RWPE2 (cell line): ENCODE measurements at regions not wholly inside any gene's neighbourhood (a gene's known extent, or its start where the extent isn't known, plus 50 kb on each side); places are given as distances from the start of the nearest gene placed in this dataset.
"Not testable (repeated sequence)": the region's sequence is repeated elsewhere in the genome, so short reads cannot be mapped to it uniquely, and the experiment has no call there.

Experiments
- ATAC-seq: fragments of 200-7000 bp; cut with Tn5 transposase; 3 replicates; pipeline ENCODE4 v1.9.1; 2021; ENCODE audit warnings: low read depth
- DNase-seq: peaks from one replicate; pipeline ENCODE4 v3.0.0-alpha.2; 2020; ENCODE audit warnings: low spot score
- H3K27ac ChIP-seq: fragments of 450-650 bp; 2 replicates; pipeline ENCODE4 v1.5.1; 2017; ENCODE audit warnings: mild to moderate bottlenecking; ENCODE audit not compliant: poor library complexity, severe bottlenecking
- H3K27me3 ChIP-seq: fragments of 250-450 bp; sonication (Bioruptor Pico); 2 replicates; pipeline ENCODE4 v1.5.1; 2021; ENCODE audit warnings: mild to moderate bottlenecking, moderate library complexity; ENCODE audit not compliant: insufficient read depth, poor library complexity, severe bottlenecking
- H3K36me3 ChIP-seq: fragments of 250-450 bp; sonication (Bioruptor Pico); 2 replicates; pipeline ENCODE4 v1.5.1; 2020; ENCODE audit warnings: low read depth, mild to moderate bottlenecking, moderate library complexity
- H3K4me1 ChIP-seq: fragments of 250-450 bp; sonication (Bioruptor Pico); 2 replicates; pipeline ENCODE4 v1.5.1; 2021; ENCODE audit warnings: mild to moderate bottlenecking, moderate library complexity; ENCODE audit not compliant: insufficient read depth, poor library complexity, severe bottlenecking
- H3K4me3 ChIP-seq: fragments of 250-450 bp; sonication (Bioruptor Pico); 2 replicates; pipeline ENCODE4 v1.5.1; 2021; ENCODE audit warnings: mild to moderate bottlenecking, moderate library complexity; ENCODE audit not compliant: severe bottlenecking
- H3K9me3 ChIP-seq: fragments of 250-450 bp; sonication (Bioruptor Pico); 2 replicates; pipeline ENCODE4 v1.5.1; 2021; ENCODE audit warnings: mild to moderate bottlenecking, moderate library complexity; ENCODE audit not compliant: severe bottlenecking
- CTCF ChIP-seq: fragments of 450-650 bp; IDR thresholded peaks from one replicate; pipeline ENCODE4 v1.5.1; 2017; ENCODE audit warnings: mild to moderate bottlenecking, moderate library complexity; ENCODE audit not compliant: poor library complexity, severe bottlenecking

GRCh38 chr4:52431410-52431809, 227.7 kb downstream of the USP46 start:
- H3K27ac ChIP-seq = no peak overlapping the region
- H3K9me3 ChIP-seq = no peaks in the 10 kb centered on the region
- H3K4me3 ChIP-seq = no peak overlapping the region
- H3K27me3 ChIP-seq = no peaks in the 10 kb centered on the region
- no peaks in the 10 kb centered on the region for H3K36me3 ChIP-seq
- ATAC-seq = no peak
- no peaks in the 10 kb centered on the region for H3K4me1 ChIP-seq
- TF ChIP-seq CTCF = no peak
- DNase-seq = no peak

GRCh38 chr4:52431869-52432268, 227.2 kb downstream of the USP46 start:
- H3K36me3 ChIP-seq = no peaks in the 10 kb centered on the region
- H3K27me3 ChIP-seq = no peaks in the 10 kb centered on the region

GRCh38 chr4:52442524-52442923, 216.6 kb downstream of the USP46 start:
- not testable (repeated sequence) for ATAC-seq, H3K9me3 ChIP-seq, H3K4me1 ChIP-seq, H3K27me3 ChIP-seq, H3K4me3 ChIP-seq, H3K36me3 ChIP-seq, DNase-seq, H3K27ac ChIP-seq

More at GRCh38 chr4:52431869-52432268, 227.2 kb downstream of the USP46 start:
- TF ChIP-seq CTCF = no peak
- no peaks in the 10 kb centered on the region for H3K9me3 ChIP-seq
- H3K4me1 ChIP-seq = no peaks in the 10 kb centered on the region
- DNase-seq = no peak
- H3K4me3 ChIP-seq = no peak overlapping the region
- H3K27ac ChIP-seq = no peak overlapping the region
- ATAC-seq = no peak

GRCh38 chr4:52472444-52472843, 186.7 kb downstream of the USP46 start:
- no peak for TF ChIP-seq CTCF
- Histone ChIP-seq H3K27me3 (peaks cover 36% of the 10 kb centered on the region), H3K4me3 (no peak overlapping the region), H3K4me1 (no peaks in the 10 kb centered on the region), H3K27ac (no peak overlapping the region), H3K36me3 (no peaks in the 10 kb centered on the region), H3K9me3 (no peaks in the 10 kb centered on the region)
- DNase-seq = no peak
- ATAC-seq = no peak

- Histone ChIP-seq H3K36me3 (no peaks in the 10 kb centered on the region), H3K4me3 (no peak overlapping the region), H3K4me1 (no peaks in the 10 kb centered on the region), H3K27me3 (peaks cover 13% of the 10 kb centered on the region), H3K9me3 (no peaks in the 10 kb centered on the region), H3K27ac (no peak overlapping the region)
- no peak for TF ChIP-seq CTCF
- ATAC-seq (no peak), DNase-seq (no peak)
Observed at GRCh38 chr4:52477191-52477780, 181.8 kb downstream of the USP46 start.
